ENCODE measurements at regions not wholly inside any gene's neighbourhood (a gene's known extent, or its start where the extent isn't known, plus 50 kb on each side); places are given as distances from the start of the nearest gene placed in this dataset.

DNA sequence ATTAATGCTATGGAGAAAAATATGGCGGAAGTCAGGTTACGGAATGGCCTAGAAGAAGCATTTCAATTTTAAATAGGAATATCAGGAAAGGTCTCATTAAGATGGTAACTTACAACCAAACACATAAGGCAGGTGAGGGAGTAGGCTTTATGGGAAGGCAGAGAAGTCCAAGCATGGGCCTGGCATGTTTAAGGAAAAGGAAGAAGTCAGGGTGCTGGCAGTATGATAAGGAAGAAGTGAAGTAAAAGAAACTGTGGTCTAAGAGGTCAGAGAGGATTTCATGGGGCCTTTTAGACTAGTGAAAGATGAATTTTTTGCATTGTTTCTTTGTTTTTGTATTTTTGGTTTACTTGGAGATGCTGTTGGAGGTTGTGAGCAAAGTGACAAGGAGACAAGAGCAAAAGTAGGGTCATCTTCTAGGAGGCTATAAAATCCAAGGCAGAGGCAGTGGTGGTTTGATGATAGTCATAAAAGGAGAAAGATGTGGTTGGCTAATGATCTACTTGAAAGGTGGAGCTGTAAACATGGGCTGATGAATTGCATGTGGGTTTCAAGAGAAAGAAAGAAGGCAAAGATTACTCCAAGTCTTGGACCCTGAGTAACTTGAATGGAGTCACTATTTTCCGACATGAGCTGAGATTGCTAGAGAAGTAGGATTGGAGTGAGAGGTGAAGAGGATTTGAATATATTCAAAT, 354.3 kb downstream of the GPD2 start:
- H3K27ac Mint-ChIP-seq: no peak overlapping the region
- DNase-seq (no peak), ATAC-seq (no peak)
- peaks cover 3% of the 10 kb centered on the region for H3K27me3 Mint-ChIP-seq (ENCODE audit: low read depth)
- no peaks in the 10 kb centered on the region for H3K36me3 Mint-ChIP-seq (ENCODE audit: low read depth)
- ChIA-PET CTCF (no interaction called here), POLR2A (no interaction called here)
- no peaks in the 10 kb centered on the region for H3K9me3 Mint-ChIP-seq (ENCODE audit: insufficient read depth)
- H3K4me3 Mint-ChIP-seq: no peak overlapping the region
- no peaks in the 10 kb centered on the region for H3K4me1 Mint-ChIP-seq (ENCODE audit: low read depth)

DNA sequence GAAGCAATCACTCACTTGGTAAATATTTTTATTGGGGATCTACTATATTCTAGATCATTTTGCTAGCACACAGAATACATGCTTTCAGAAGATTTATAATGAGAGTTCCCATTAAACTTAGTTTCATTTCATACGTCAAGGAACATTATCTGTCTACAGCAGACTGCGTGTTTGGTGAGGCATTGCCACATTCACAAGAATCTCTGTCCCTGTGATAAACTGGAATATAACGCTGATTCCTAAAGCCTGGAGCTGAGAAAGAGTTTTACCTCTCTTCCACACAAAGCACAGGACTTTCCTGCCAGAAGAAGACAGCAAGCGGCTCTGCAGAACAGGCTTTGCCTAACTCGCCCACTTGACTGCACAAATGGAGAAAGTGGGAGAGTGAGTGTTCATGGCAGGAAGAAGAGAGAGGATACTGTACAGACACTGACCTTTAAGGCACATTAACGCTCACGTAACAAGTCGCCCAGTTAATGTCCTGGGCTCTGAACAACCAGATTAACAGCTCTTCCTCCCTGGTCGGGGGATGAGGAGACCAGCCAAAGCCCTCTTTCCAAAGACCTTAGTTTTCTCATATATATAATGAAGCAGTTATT, 356.2 kb downstream of the GPD2 start:
- ATAC-seq (no peak), DNase-seq (no peak)
- H3K9me3 Mint-ChIP-seq (ENCODE audit: insufficient read depth): no peaks in the 10 kb centered on the region
- no peak overlapping the region for H3K4me3 Mint-ChIP-seq
- no peaks in the 10 kb centered on the region for H3K36me3 Mint-ChIP-seq (ENCODE audit: low read depth)
- ChIA-PET CTCF (no interaction called here), POLR2A (no interaction called here)
- H3K4me1 Mint-ChIP-seq (ENCODE audit: low read depth): no peaks in the 10 kb centered on the region
- H3K27me3 Mint-ChIP-seq (ENCODE audit: low read depth): peaks cover 3% of the 10 kb centered on the region
- no peak overlapping the region for H3K27ac Mint-ChIP-seq

DNA sequence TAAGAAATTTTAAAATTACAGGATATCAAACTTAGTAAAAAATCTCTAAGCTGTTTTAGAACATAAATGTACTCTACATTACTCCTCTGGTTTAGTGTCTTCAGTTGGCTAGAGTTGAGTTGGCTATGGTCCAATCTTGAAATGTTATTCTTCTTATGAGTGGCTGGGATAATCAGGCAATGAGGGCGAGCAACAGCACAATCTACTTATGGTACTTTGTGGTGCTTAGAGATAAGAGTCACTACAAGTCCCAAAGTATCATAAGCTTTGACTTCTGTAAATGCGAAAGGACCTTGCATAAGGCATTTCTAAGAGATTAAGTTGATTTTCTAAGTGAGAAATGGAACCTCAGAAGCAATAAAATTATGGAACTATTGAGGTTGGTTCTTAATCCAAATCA, 361.7 kb downstream of the GPD2 start:
- no peaks in the 10 kb centered on the region for H3K9me3 Mint-ChIP-seq (ENCODE audit: insufficient read depth)
- H3K4me3 Mint-ChIP-seq: no peak overlapping the region
- DNase-seq (no peak), ATAC-seq (no peak)
- ChIA-PET POLR2A (no interaction called here), CTCF (no interaction called here)
- peaks cover 3% of the 10 kb centered on the region for H3K27me3 Mint-ChIP-seq (ENCODE audit: low read depth)
- no peaks in the 10 kb centered on the region for H3K36me3 Mint-ChIP-seq (ENCODE audit: low read depth)
- H3K4me1 Mint-ChIP-seq (ENCODE audit: low read depth): no peaks in the 10 kb centered on the region
- no peak overlapping the region for H3K27ac Mint-ChIP-seq

DNA sequence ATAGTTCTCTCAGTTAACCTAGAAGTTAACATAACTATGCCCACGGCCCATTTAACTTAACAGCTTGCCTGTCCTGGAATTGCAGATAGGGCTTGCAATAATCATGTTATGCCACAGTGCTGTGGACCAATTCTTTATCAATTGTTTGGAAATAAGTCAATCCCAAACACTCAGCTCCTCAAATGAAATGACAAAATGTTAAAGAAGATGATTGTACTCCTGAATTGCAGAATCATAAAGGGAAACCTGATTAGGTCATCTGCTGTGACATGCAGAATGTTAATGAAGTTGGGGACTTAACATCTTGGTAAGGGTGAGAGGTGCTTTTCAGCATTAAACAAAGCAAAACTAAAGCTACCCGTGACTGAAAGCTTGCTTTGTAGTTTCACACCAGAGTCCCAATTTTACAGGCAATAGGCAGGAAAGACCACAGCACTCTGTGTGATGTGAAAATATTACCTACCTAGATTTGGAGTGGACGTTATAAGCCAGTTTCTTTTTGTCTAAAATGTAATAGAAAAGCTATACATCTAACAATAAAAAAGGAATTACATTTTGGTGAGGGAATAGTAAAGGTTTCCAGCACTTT, 364.0 kb downstream of the GPD2 start:
- Mint-ChIP-seq H3K4me1 (ENCODE audit: low read depth) (no peaks in the 10 kb centered on the region), H3K4me3 (no peak overlapping the region), H3K9me3 (ENCODE audit: insufficient read depth) (no peaks in the 10 kb centered on the region), H3K36me3 (ENCODE audit: low read depth) (no peaks in the 10 kb centered on the region), H3K27me3 (ENCODE audit: low read depth) (no peaks in the 10 kb centered on the region), H3K27ac (no peak overlapping the region)
- no peak for ATAC-seq
- DNase-seq: no peak
- CTCF ChIA-PET: no interaction called here
- POLR2A ChIA-PET: no interaction called here

DNA sequence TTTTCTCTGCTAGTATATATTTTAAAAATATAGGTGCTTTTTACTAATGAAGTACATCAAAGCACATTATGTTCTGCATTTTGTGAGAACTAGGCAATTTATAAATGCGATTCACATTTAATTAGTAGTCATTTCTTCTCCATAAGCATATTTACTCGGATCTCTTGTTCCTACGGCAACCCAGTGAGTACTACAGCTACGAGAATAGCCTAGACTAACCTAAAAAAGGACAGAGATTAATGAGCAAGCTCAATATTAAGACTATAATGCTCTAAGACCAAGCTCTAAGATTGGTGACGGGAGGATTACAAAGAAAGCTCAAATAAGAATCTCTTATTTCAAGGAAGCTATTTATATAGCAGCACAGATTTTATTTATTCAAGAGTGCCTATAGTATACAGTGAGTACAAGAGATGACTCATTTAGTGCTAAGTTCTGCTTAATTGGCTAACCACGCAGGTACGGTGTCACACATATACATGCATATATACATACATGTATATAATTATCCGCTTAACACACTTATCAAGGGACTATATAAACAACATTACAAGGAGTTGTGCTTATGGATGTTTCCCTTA, 364.7 kb downstream of the GPD2 start:
- Mint-ChIP-seq H3K36me3 (ENCODE audit: low read depth) (no peaks in the 10 kb centered on the region), H3K27ac (no peak overlapping the region), H3K4me1 (ENCODE audit: low read depth) (no peaks in the 10 kb centered on the region), H3K4me3 (no peak overlapping the region), H3K9me3 (ENCODE audit: insufficient read depth) (no peaks in the 10 kb centered on the region), H3K27me3 (ENCODE audit: low read depth) (no peaks in the 10 kb centered on the region)
- no peak for DNase-seq
- ChIA-PET CTCF (no interaction called here), POLR2A (no interaction called here)
- no peak for ATAC-seq

GRCh38 chr2:156803243-156803642, 367.1 kb downstream of the GPD2 start:
- Mint-ChIP-seq H3K4me3 (no peak overlapping the region), H3K27me3 (ENCODE audit: low read depth) (no peaks in the 10 kb centered on the region), H3K9me3 (ENCODE audit: insufficient read depth) (no peaks in the 10 kb centered on the region), H3K36me3 (ENCODE audit: low read depth) (no peaks in the 10 kb centered on the region), H3K4me1 (ENCODE audit: low read depth) (no peaks in the 10 kb centered on the region), H3K27ac (no peak overlapping the region)
- ChIA-PET POLR2A (no interaction called here), CTCF (no interaction called here)
- DNase-seq (no peak), ATAC-seq (no peak)

- Mint-ChIP-seq H3K27ac (no peak overlapping the region), H3K27me3 (ENCODE audit: low read depth) (no peaks in the 10 kb centered on the region), H3K36me3 (ENCODE audit: low read depth) (no peaks in the 10 kb centered on the region), H3K4me3 (no peak overlapping the region), H3K9me3 (ENCODE audit: insufficient read depth) (no peaks in the 10 kb centered on the region), H3K4me1 (ENCODE audit: low read depth) (no peaks in the 10 kb centered on the region)
- DNase-seq: no peak
- ATAC-seq: no peak
- ChIA-PET CTCF (no interaction called here), POLR2A (no interaction called here)
Observed at GRCh38 chr2:156803967-156804366, 367.8 kb downstream of the GPD2 start.

GRCh38 chr2:156810094-156810493, 373.9 kb downstream of the GPD2 start:
- no peak overlapping the region for H3K4me3 Mint-ChIP-seq
- POLR2A ChIA-PET: no interaction called here
- no peaks in the 10 kb centered on the region for H3K4me1 Mint-ChIP-seq (ENCODE audit: low read depth)
- H3K27ac Mint-ChIP-seq: no peak overlapping the region
- CTCF ChIA-PET: no interaction called here
- DNase-seq (no peak), ATAC-seq (no peak)
- H3K27me3 Mint-ChIP-seq (ENCODE audit: low read depth): no peaks in the 10 kb centered on the region
- no peaks in the 10 kb centered on the region for H3K36me3 Mint-ChIP-seq (ENCODE audit: low read depth)
- no peaks in the 10 kb centered on the region for H3K9me3 Mint-ChIP-seq (ENCODE audit: insufficient read depth)

- ATAC-seq (no peak), DNase-seq (no peak)
- Mint-ChIP-seq H3K9me3 (ENCODE audit: insufficient read depth) (no peaks in the 10 kb centered on the region), H3K27ac (no peak overlapping the region), H3K36me3 (ENCODE audit: low read depth) (no peaks in the 10 kb centered on the region), H3K4me1 (ENCODE audit: low read depth) (no peaks in the 10 kb centered on the region), H3K27me3 (ENCODE audit: low read depth) (no peaks in the 10 kb centered on the region), H3K4me3 (no peak overlapping the region)
- ChIA-PET CTCF (no interaction called here), POLR2A (no interaction called here)
Observed at GRCh38 chr2:156812496-156812895, 376.3 kb downstream of the GPD2 start.

DNA sequence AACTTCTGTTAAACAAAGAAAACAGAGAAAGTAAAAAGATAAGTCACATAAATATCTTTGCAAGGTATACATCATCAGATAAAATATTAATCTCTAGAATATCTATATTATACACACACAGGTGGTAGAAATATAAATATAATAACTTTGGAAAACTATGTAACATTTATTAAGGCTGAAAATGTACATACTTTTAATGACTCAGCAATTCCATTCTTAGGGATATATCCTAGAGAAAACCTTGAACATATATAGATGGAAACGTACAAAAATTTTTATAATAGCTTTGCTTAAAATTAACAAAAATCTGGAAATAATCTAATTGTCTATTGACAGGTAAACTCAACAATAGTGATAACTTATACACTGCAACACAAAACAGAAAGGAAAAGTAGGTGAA, 381.3 kb downstream of the GPD2 start:
- Mint-ChIP-seq H3K9me3 (ENCODE audit: insufficient read depth) (no peaks in the 10 kb centered on the region), H3K4me1 (ENCODE audit: low read depth) (no peaks in the 10 kb centered on the region), H3K36me3 (ENCODE audit: low read depth) (no peaks in the 10 kb centered on the region), H3K27ac (no peak overlapping the region), H3K27me3 (ENCODE audit: low read depth) (no peaks in the 10 kb centered on the region), H3K4me3 (no peak overlapping the region)
- DNase-seq (no peak), ATAC-seq (no peak)
- ChIA-PET POLR2A (no interaction called here), CTCF (no interaction called here)

GRCh38 chr2:156818221-156818620, 382.0 kb downstream of the GPD2 start:
- Mint-ChIP-seq H3K4me1 (ENCODE audit: low read depth) (no peaks in the 10 kb centered on the region), H3K9me3 (ENCODE audit: insufficient read depth) (no peaks in the 10 kb centered on the region), H3K27ac (no peak overlapping the region), H3K27me3 (ENCODE audit: low read depth) (no peaks in the 10 kb centered on the region), H3K4me3 (no peak overlapping the region), H3K36me3 (ENCODE audit: low read depth) (no peaks in the 10 kb centered on the region)
- ATAC-seq (no peak), DNase-seq (no peak)
- ChIA-PET POLR2A (no interaction called here), CTCF (no interaction called here)

GRCh38 chr2:156818944-156819343, 382.8 kb downstream of the GPD2 start:
- H3K36me3 Mint-ChIP-seq (ENCODE audit: low read depth): no peaks in the 10 kb centered on the region
- H3K9me3 Mint-ChIP-seq (ENCODE audit: insufficient read depth): no peaks in the 10 kb centered on the region
- no peak overlapping the region for H3K27ac Mint-ChIP-seq
- no peaks in the 10 kb centered on the region for H3K27me3 Mint-ChIP-seq (ENCODE audit: low read depth)
- ChIA-PET CTCF (no interaction called here), POLR2A (interaction anchor here (0.6 kb wide), 1 partner anchor 479 kb away, joined by 3 read pairs; no protein-coding TSS in a partner anchor)
- ATAC-seq: no peak
- no peaks in the 10 kb centered on the region for H3K4me1 Mint-ChIP-seq (ENCODE audit: low read depth)
- H3K4me3 Mint-ChIP-seq: no peak overlapping the region
- no peak for DNase-seq
